ENCODE measurements at regions not wholly inside any gene's neighbourhood (a gene's known extent, or its start where the extent isn't known, plus 50 kb on each side); places are given as distances from the start of the nearest gene placed in this dataset.
"Not testable (repeated sequence)": the region's sequence is repeated elsewhere in the genome, so short reads cannot be mapped to it uniquely, and the experiment has no call there.

- Histone ChIP-seq H3K4ac (ENCODE audit: low read depth, low read length) (no peak overlapping the region), H3K4me3 (ENCODE audit: low read length) (no peak overlapping the region), H3K23ac (ENCODE audit: low read length) (no peak overlapping the region), H2AK5ac (ENCODE audit: low read length) (no peak overlapping the region), H2BK5ac (ENCODE audit: low read length) (no peak overlapping the region), H3K4me2 (ENCODE audit: low read length) (no peak overlapping the region), H3K79me2 (ENCODE audit: control insufficient read depth, insufficient read depth, low read length) (no peaks in the 10 kb centered on the region), H3K56ac (ENCODE audit: low read length) (no peak overlapping the region), H3K4me1 (ENCODE audit: control insufficient read depth, low read depth, low read length) (no peaks in the 10 kb centered on the region), H3K36me3 (ENCODE audit: control insufficient read depth, insufficient read depth, low read length) (no peaks in the 10 kb centered on the region), H4K8ac (ENCODE audit: low read depth, low read length) (no peak overlapping the region), H3K79me1 (ENCODE audit: low read length) (no peaks in the 10 kb centered on the region), H2BK120ac (ENCODE audit: low read depth, low read length) (no peak overlapping the region), H3K18ac (ENCODE audit: low read length) (no peak overlapping the region), H4K5ac (ENCODE audit: low read length) (no peak overlapping the region), H3K27me3 (ENCODE audit: insufficient read depth, low read length, poor library complexity) (no peaks in the 10 kb centered on the region), H2BK15ac (replicated peaks; ENCODE audit: low read depth) (no peak overlapping the region), H3K9ac (ENCODE audit: low read length) (no peak overlapping the region), H3K27ac (ENCODE audit: low read depth, low read length) (no peak overlapping the region)
- peak; percentile 49 for DNase-seq
- no CpG with 5 or more reads among the region's 3 CpGs for WGBS (ENCODE audit: extremely low coverage, insufficient coverage, low lambda C conversion rate)
These were observed 695.6 kb upstream of the LMO3 start for GRCh38 chr12:17301544-17301943.

DNA sequence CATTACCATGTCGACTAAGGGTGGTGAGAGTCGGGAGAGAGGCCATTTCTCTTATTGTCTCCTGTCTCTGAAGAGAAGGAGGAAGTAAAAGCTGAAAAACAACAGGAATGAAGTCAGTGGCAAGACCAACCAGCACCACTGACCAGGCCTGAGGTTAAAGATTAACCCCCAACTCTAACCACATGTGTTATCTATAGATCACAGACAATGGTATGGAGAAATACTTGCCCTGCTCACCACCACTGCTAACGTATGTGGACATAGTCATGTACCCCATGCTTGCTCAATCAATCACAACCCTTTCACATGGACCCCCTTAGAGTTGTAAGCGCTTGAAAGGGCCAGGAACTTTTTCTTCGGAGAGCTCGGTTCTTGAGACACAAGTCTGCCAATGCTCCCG lies 690.9 kb upstream of the LMO3 start:
- Histone ChIP-seq H2AK5ac (ENCODE audit: low read length) (no peak overlapping the region), H3K27ac (ENCODE audit: low read depth, low read length) (no peak overlapping the region), H3K4me2 (ENCODE audit: low read length) (no peak overlapping the region), H4K8ac (ENCODE audit: low read depth, low read length) (no peak overlapping the region), H3K9ac (ENCODE audit: low read length) (no peak overlapping the region), H2BK120ac (ENCODE audit: low read depth, low read length) (no peak overlapping the region), H3K27me3 (ENCODE audit: insufficient read depth, low read length, poor library complexity) (no peaks in the 10 kb centered on the region), H3K79me1 (ENCODE audit: low read length) (no peaks in the 10 kb centered on the region), H3K56ac (ENCODE audit: low read length) (no peak overlapping the region), H3K4ac (ENCODE audit: low read depth, low read length) (no peak overlapping the region), H3K18ac (ENCODE audit: low read length) (no peak overlapping the region), H3K23ac (ENCODE audit: low read length) (no peak overlapping the region), H2BK15ac (replicated peaks; ENCODE audit: low read depth) (no peak overlapping the region), H3K79me2 (ENCODE audit: control insufficient read depth, insufficient read depth, low read length) (no peaks in the 10 kb centered on the region), H3K36me3 (ENCODE audit: control insufficient read depth, insufficient read depth, low read length) (no peaks in the 10 kb centered on the region), H2BK5ac (ENCODE audit: low read length) (no peak overlapping the region), H3K4me3 (ENCODE audit: low read length) (no peak overlapping the region), H3K4me1 (ENCODE audit: control insufficient read depth, low read depth, low read length) (no peaks in the 10 kb centered on the region), H4K5ac (ENCODE audit: low read length) (no peak overlapping the region)
- no CpG with 5 or more reads among the region's 7 CpGs for WGBS (ENCODE audit: extremely low coverage, insufficient coverage, low lambda C conversion rate)
- no peak for DNase-seq

DNA sequence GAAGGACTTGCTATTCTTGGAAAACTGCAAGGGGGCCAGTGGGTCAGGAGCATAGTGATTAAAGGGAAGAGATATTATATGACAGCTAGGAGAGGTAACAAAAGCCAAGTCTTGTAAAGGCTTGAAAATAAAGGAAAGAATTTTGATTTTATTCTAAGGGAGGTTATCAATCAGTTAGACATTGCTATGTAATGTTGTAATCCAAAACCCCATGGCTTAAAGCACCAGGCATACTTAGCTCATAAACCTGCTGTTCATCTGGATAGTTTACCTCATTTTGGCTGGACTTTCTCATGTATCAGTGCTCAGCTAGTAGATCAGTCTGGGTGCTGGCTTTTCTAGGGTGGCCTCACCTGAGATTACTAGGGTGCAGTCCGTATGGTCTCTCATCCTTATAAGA lies 680.9 kb upstream of the LMO3 start:
- no CpG with 5 or more reads among the region's 1 CpG for WGBS (ENCODE audit: extremely low coverage, insufficient coverage, low lambda C conversion rate)
- H3K4me1 ChIP-seq (ENCODE audit: control insufficient read depth, low read depth, low read length): no peaks in the 10 kb centered on the region
- H3K23ac ChIP-seq (ENCODE audit: low read length): no peak overlapping the region
- H3K36me3 ChIP-seq (ENCODE audit: control insufficient read depth, insufficient read depth, low read length): no peaks in the 10 kb centered on the region
- H3K18ac ChIP-seq (ENCODE audit: low read length): no peak overlapping the region
- no peak overlapping the region for H3K27ac ChIP-seq (ENCODE audit: low read depth, low read length)
- H4K5ac ChIP-seq (ENCODE audit: low read length): no peak overlapping the region
- no peak overlapping the region for H2BK120ac ChIP-seq (ENCODE audit: low read depth, low read length)
- no peak overlapping the region for H3K56ac ChIP-seq (ENCODE audit: low read length)
- DNase-seq: no peak
- no peak overlapping the region for H2AK5ac ChIP-seq (ENCODE audit: low read length)
- no peak overlapping the region for H3K4me2 ChIP-seq (ENCODE audit: low read length)
- H3K79me2 ChIP-seq (ENCODE audit: control insufficient read depth, insufficient read depth, low read length): no peaks in the 10 kb centered on the region
- no peak overlapping the region for H4K8ac ChIP-seq (ENCODE audit: low read depth, low read length)
- no peak overlapping the region for H2BK15ac ChIP-seq (replicated peaks; ENCODE audit: low read depth)
- H2BK5ac ChIP-seq (ENCODE audit: low read length): no peak overlapping the region
- H3K4me3 ChIP-seq (ENCODE audit: low read length): no peak overlapping the region
- no peak overlapping the region for H3K4ac ChIP-seq (ENCODE audit: low read depth, low read length)
- no peak overlapping the region for H3K9ac ChIP-seq (ENCODE audit: low read length)
- no peaks in the 10 kb centered on the region for H3K79me1 ChIP-seq (ENCODE audit: low read length)
- H3K27me3 ChIP-seq (ENCODE audit: insufficient read depth, low read length, poor library complexity): no peaks in the 10 kb centered on the region

- H2BK15ac ChIP-seq (replicated peaks; ENCODE audit: low read depth): no peak overlapping the region
- H2BK5ac ChIP-seq (ENCODE audit: low read length): no peak overlapping the region
- H3K4ac ChIP-seq (ENCODE audit: low read depth, low read length): no peak overlapping the region
- H3K9ac ChIP-seq (ENCODE audit: low read length): no peak overlapping the region
- H4K5ac ChIP-seq (ENCODE audit: low read length): no peak overlapping the region
- no peaks in the 10 kb centered on the region for H3K79me1 ChIP-seq (ENCODE audit: low read length)
- DNase-seq: peak; percentile 27
- H3K18ac ChIP-seq (ENCODE audit: low read length): no peak overlapping the region
- H3K4me2 ChIP-seq (ENCODE audit: low read length): no peak overlapping the region
- no peaks in the 10 kb centered on the region for H3K27me3 ChIP-seq (ENCODE audit: insufficient read depth, low read length, poor library complexity)
- H3K4me3 ChIP-seq (ENCODE audit: low read length): no peak overlapping the region
- no peaks in the 10 kb centered on the region for H3K36me3 ChIP-seq (ENCODE audit: control insufficient read depth, insufficient read depth, low read length)
- no peaks in the 10 kb centered on the region for H3K4me1 ChIP-seq (ENCODE audit: control insufficient read depth, low read depth, low read length)
- no peak overlapping the region for H2BK120ac ChIP-seq (ENCODE audit: low read depth, low read length)
- H4K8ac ChIP-seq (ENCODE audit: low read depth, low read length): no peak overlapping the region
- no peak overlapping the region for H3K23ac ChIP-seq (ENCODE audit: low read length)
- no peak overlapping the region for H3K56ac ChIP-seq (ENCODE audit: low read length)
- no peaks in the 10 kb centered on the region for H3K79me2 ChIP-seq (ENCODE audit: control insufficient read depth, insufficient read depth, low read length)
- H2AK5ac ChIP-seq (ENCODE audit: low read length): no peak overlapping the region
- no CpG with 5 or more reads among the region's 1 CpG for WGBS (ENCODE audit: extremely low coverage, insufficient coverage, low lambda C conversion rate)
- no peak overlapping the region for H3K27ac ChIP-seq (ENCODE audit: low read depth, low read length)
These were observed 678.9 kb upstream of the LMO3 start for GRCh38 chr12:17284873-17285272.

DNA sequence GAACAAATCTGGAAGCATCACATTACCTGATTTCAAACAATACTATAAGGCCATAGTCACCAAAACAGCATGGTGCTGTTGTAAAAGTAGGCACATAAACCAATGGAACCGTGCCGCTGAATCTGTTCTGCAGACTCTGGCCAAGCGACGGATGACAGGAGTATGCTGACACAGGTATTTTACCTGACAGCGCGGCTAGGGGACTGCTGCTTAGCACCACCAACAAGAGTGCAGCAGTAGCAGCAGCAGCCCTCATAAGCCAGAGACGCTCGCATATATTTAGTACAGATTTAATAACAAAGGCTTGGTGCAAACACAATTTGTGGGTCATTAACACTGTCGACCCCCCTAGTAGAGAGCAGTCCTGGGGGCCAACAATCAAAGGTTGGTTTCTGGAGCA lies 677.6 kb upstream of the LMO3 start:
- WGBS (ENCODE audit: extremely low coverage, insufficient coverage, low lambda C conversion rate): no CpG with 5 or more reads among the region's 9 CpGs
- H3K56ac ChIP-seq (ENCODE audit: low read length): no peak overlapping the region
- no peak overlapping the region for H3K9ac ChIP-seq (ENCODE audit: low read length)
- H3K79me2 ChIP-seq (ENCODE audit: control insufficient read depth, insufficient read depth, low read length): no peaks in the 10 kb centered on the region
- no peak overlapping the region for H4K5ac ChIP-seq (ENCODE audit: low read length)
- H3K27me3 ChIP-seq (ENCODE audit: insufficient read depth, low read length, poor library complexity): no peaks in the 10 kb centered on the region
- no peak overlapping the region for H3K27ac ChIP-seq (ENCODE audit: low read depth, low read length)
- no peaks in the 10 kb centered on the region for H3K79me1 ChIP-seq (ENCODE audit: low read length)
- H3K36me3 ChIP-seq (ENCODE audit: control insufficient read depth, insufficient read depth, low read length): no peaks in the 10 kb centered on the region
- no peaks in the 10 kb centered on the region for H3K4me1 ChIP-seq (ENCODE audit: control insufficient read depth, low read depth, low read length)
- peak; percentile 45 for DNase-seq
- no peak overlapping the region for H3K4ac ChIP-seq (ENCODE audit: low read depth, low read length)
- no peak overlapping the region for H3K23ac ChIP-seq (ENCODE audit: low read length)
- no peak overlapping the region for H3K18ac ChIP-seq (ENCODE audit: low read length)
- no peak overlapping the region for H2AK5ac ChIP-seq (ENCODE audit: low read length)
- no peak overlapping the region for H4K8ac ChIP-seq (ENCODE audit: low read depth, low read length)
- H2BK5ac ChIP-seq (ENCODE audit: low read length): no peak overlapping the region
- H2BK15ac ChIP-seq (replicated peaks; ENCODE audit: low read depth): no peak overlapping the region
- no peak overlapping the region for H3K4me2 ChIP-seq (ENCODE audit: low read length)
- no peak overlapping the region for H2BK120ac ChIP-seq (ENCODE audit: low read depth, low read length)
- H3K4me3 ChIP-seq (ENCODE audit: low read length): no peak overlapping the region

DNA sequence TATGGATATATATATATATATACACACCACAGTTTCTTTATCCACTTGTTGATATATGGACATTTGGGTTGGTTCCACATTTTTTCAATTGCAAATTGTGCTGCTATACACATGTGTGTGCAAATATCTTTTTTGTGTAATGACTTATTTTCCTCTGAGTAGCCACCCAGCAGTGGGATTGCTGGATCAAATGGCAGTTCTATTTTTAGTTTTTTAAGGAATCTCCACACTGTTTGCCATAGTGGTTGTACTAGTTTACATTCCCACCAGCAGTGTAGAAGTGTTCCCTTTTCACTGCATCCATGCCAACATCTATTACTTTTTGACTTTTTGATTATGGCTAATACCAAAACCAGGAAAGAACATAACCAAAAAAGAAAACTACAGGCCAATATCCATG lies 676.2 kb upstream of the LMO3 start:
- H2BK5ac ChIP-seq (ENCODE audit: low read length); H2BK120ac ChIP-seq (ENCODE audit: low read depth, low read length); H3K56ac ChIP-seq (ENCODE audit: low read length); H3K4ac ChIP-seq (ENCODE audit: low read depth, low read length); H3K4me3 ChIP-seq (ENCODE audit: low read length); H4K5ac ChIP-seq (ENCODE audit: low read length); H3K27ac ChIP-seq (ENCODE audit: low read depth, low read length); H2AK5ac ChIP-seq (ENCODE audit: low read length); H3K9ac ChIP-seq (ENCODE audit: low read length); H3K79me2 ChIP-seq (ENCODE audit: control insufficient read depth, insufficient read depth, low read length); DNase-seq; H4K8ac ChIP-seq (ENCODE audit: low read depth, low read length); H3K4me1 ChIP-seq (ENCODE audit: control insufficient read depth, low read depth, low read length); H3K79me1 ChIP-seq (ENCODE audit: low read length); H3K36me3 ChIP-seq (ENCODE audit: control insufficient read depth, insufficient read depth, low read length); H3K23ac ChIP-seq (ENCODE audit: low read length); H3K4me2 ChIP-seq (ENCODE audit: low read length); H3K27me3 ChIP-seq (ENCODE audit: insufficient read depth, low read length, poor library complexity); H2BK15ac ChIP-seq (replicated peaks; ENCODE audit: low read depth); H3K18ac ChIP-seq (ENCODE audit: low read length): not testable (repeated sequence)
